Lung (tissue), 11 donors: ENCODE measurements at regions not wholly inside any gene's neighbourhood (a gene's known extent, or its start where the extent isn't known, plus 50 kb on each side); places are given as distances from the start of the nearest gene placed in this dataset.

ENCODE experiments used
- ATAC-seq: fragments of 200-7000 bp; cut with Tn5 transposase; one replicate; pipeline ENCODE4 v1.9.1; 2020; ENCODE audit warnings: moderate number of reproducible peaks; ENCODE audit not compliant: insufficient read depth, low FRiP score
- DNase-seq, 3 donors: peaks; one replicate each; pipeline ENCODE4 v3.0.0-alpha.2; 2013 to 2017
- H3K27ac ChIP-seq, 2 donors: one replicate each; pipeline ENCODE4 v1.5.1; 2013; ENCODE audit warnings: mild to moderate bottlenecking in 2 of 2, moderate library complexity in 2 of 2, control low read depth in 1 of 2, inconsistent platforms in 1 of 2, low read depth in 1 of 2, low read length in 1 of 2
- H3K27me3 ChIP-seq, 3 donors: one replicate each; pipeline ENCODE4 v1.5.1; 2013; ENCODE audit warnings: low read length in 2 of 3; ENCODE audit not compliant: control insufficient read depth in 3 of 3, insufficient read depth in 3 of 3
- H3K36me3 ChIP-seq, 4 donors: one replicate each; pipeline ENCODE4 v1.5.1; 2013; ENCODE audit warnings: low read length in 4 of 4, mild to moderate bottlenecking in 1 of 4, moderate library complexity in 1 of 4; ENCODE audit not compliant: control insufficient read depth in 4 of 4, insufficient read depth in 4 of 4
- H3K4me1 ChIP-seq, 5 donors: one replicate each; pipeline ENCODE4 v1.5.1; 2013; ENCODE audit warnings: low read length in 5 of 5, mild to moderate bottlenecking in 2 of 5, moderate library complexity in 1 of 5; ENCODE audit not compliant: control insufficient read depth in 5 of 5, insufficient read depth in 5 of 5
- H3K4me3 ChIP-seq: one replicate; pipeline ENCODE4 v1.5.1; 2013; ENCODE audit warnings: mild to moderate bottlenecking, control low read depth, moderate library complexity
- H3K9ac ChIP-seq, 2 donors: one replicate each; pipeline ENCODE4 v1.5.1; 2013; ENCODE audit warnings: low read length in 2 of 2, control low read depth in 1 of 2; ENCODE audit not compliant: insufficient read depth in 1 of 2
- H3K9me3 ChIP-seq, 4 donors: one replicate each; pipeline ENCODE4 v1.5.1; 2013; ENCODE audit warnings: low read length in 3 of 4, mild to moderate bottlenecking in 1 of 4, moderate library complexity in 1 of 4; ENCODE audit not compliant: control insufficient read depth in 4 of 4, insufficient read depth in 3 of 4
- CTCF ChIP-seq: IDR thresholded peaks from 2 replicates; pipeline ENCODE4 v1.5.1; 2012; ENCODE audit warnings: mild to moderate bottlenecking; ENCODE audit errors: control extremely low read depth, extremely low read depth
- WGBS, 2 donors: extraction: QIAGEN DNeasy Blood & Tissue Kit; methylation state at CpG; one replicate each; pipeline ENCODE4 v1.1.7; 2013; 5-methylcytosine and 5-hydroxymethylcytosine counted together
- donor health status: control.
- donor health status: control.
- donor health status: Bipolar disorder and iron deficiency.
- donor health status: healthy.
- donor health status: DM: yes; HTN: yes; CAD: no.

- Histone ChIP-seq H3K27me3 (no peaks in the 10 kb centered on the region), H3K9ac (no peak overlapping the region), H3K9me3 (peaks cover 0 to 6% (median 0%) of the 10 kb centered on the region in 4 donors), H3K27ac (no peak overlapping the region), H3K4me3 (no peak overlapping the region), H3K4me1 (peaks cover 0 to 8% (median 5%) of the 10 kb centered on the region in 5 donors), H3K36me3 (no peaks in the 10 kb centered on the region)
- WGBS, 2 donors, result 87% methylated on average over 11 of the region's 11 CpGs
- no peak for TF ChIP-seq CTCF
- DNase-seq, result no peak
- ATAC-seq, result no peak
These were observed 137.7 kb downstream of the HSD17B3 start for GRCh38 chr9:96164268-96164683.

GRCh38 chr9:96163712-96164111 is 138.3 kb downstream of the HSD17B3 start:
- no peaks in the 10 kb centered on the region for H3K36me3 ChIP-seq
- H3K27ac ChIP-seq, result no peak overlapping the region
- ATAC-seq (no peak), DNase-seq (no peak)
- H3K9me3 ChIP-seq, result peaks cover 0 to 6% (median 0%) of the 10 kb centered on the region in 4 donors
- no peak for TF ChIP-seq CTCF
- WGBS, 2 donors, result 66 to 85% methylated on average over 14 of the region's 14 CpGs
- no peak overlapping the region for H3K4me3 ChIP-seq
- H3K9ac ChIP-seq, result no peak overlapping the region
- no peaks in the 10 kb centered on the region for H3K27me3 ChIP-seq
- peaks cover 0 to 3% (median 2%) of the 10 kb centered on the region in 5 donors for H3K4me1 ChIP-seq

- no peak for TF ChIP-seq CTCF
- ATAC-seq (no peak), DNase-seq (no peak)
- H3K27me3 ChIP-seq, result no peaks in the 10 kb centered on the region
- H3K9me3 ChIP-seq, result peaks cover 0 to 6% (median 0%) of the 10 kb centered on the region in 4 donors
- peaks cover 0 to 2% (median 0%) of the 10 kb centered on the region in 5 donors for H3K4me1 ChIP-seq
- no peak overlapping the region for H3K4me3 ChIP-seq
- H3K27ac ChIP-seq, result no peak overlapping the region
- 72 to 88% methylated on average over 7 of the region's 7 CpGs for WGBS, 2 donors
- H3K36me3 ChIP-seq, result no peaks in the 10 kb centered on the region
- H3K9ac ChIP-seq, result no peak overlapping the region
These were observed 138.8 kb downstream of the HSD17B3 start for GRCh38 chr9:96163161-96163560.

- Histone ChIP-seq H3K27me3 (no peaks in the 10 kb centered on the region), H3K36me3 (no peaks in the 10 kb centered on the region), H3K9me3 (peaks cover 0 to 6% (median 0%) of the 10 kb centered on the region in 4 donors), H3K4me1 (peaks cover 0 to 3% (median 2%) of the 10 kb centered on the region in 5 donors), H3K4me3 (no peak overlapping the region), H3K9ac (no peak overlapping the region), H3K27ac (no peak overlapping the region)
- DNase-seq (no peak), ATAC-seq (no peak)
- TF ChIP-seq CTCF, result no peak
- WGBS, 2 donors, result 81 to 84% methylated on average over 7 of the region's 7 CpGs
These were observed 140.2 kb downstream of the HSD17B3 start for GRCh38 chr9:96161819-96162218.
